Nephron progenitor cell (in vitro differentiated cells): ENCODE measurements at regions not wholly inside any gene's neighbourhood (a gene's known extent, or its start where the extent isn't known, plus 50 kb on each side); places are given as distances from the start of the nearest gene placed in this dataset.
A peak's percentile ranks its signal among the peaks of the same experiment; 100 is the strongest.

Experiments used
- DNase-seq: peaks from one replicate; pipeline ENCODE4 v3.0.0; 2021
- H3K27ac Mint-ChIP-seq: 2 replicates; pipeline ENCODE4 v1.8.0; 2021; ENCODE audit warnings: mild to moderate bottlenecking, moderate library complexity, mixed read lengths
- H3K27me3 Mint-ChIP-seq: 2 replicates; pipeline ENCODE4 v1.8.0; 2021; ENCODE audit warnings: mild to moderate bottlenecking, low read depth, mixed read lengths; ENCODE audit not compliant: poor library complexity
- H3K36me3 Mint-ChIP-seq: 2 replicates; pipeline ENCODE4 v1.8.0; 2021; ENCODE audit warnings: low read depth, mixed read lengths
- H3K4me1 Mint-ChIP-seq: 2 replicates; pipeline ENCODE4 v1.8.0; 2021; ENCODE audit warnings: mixed read lengths
- H3K4me3 Mint-ChIP-seq: 2 replicates; pipeline ENCODE4 v1.8.0; 2021; ENCODE audit warnings: mild to moderate bottlenecking, moderate library complexity, mixed read lengths
- H3K9me3 Mint-ChIP-seq: 2 replicates; pipeline ENCODE4 v1.8.0; 2021; ENCODE audit warnings: mild to moderate bottlenecking, moderate library complexity, mixed read lengths
- CTCF ChIP-seq: fragments of 200-600 bp; sonication (generic); IDR thresholded peaks from 2 replicates; pipeline ENCODE4 v1.5.0; 2021; ENCODE audit warnings: antibody characterized with exemption

DNA sequence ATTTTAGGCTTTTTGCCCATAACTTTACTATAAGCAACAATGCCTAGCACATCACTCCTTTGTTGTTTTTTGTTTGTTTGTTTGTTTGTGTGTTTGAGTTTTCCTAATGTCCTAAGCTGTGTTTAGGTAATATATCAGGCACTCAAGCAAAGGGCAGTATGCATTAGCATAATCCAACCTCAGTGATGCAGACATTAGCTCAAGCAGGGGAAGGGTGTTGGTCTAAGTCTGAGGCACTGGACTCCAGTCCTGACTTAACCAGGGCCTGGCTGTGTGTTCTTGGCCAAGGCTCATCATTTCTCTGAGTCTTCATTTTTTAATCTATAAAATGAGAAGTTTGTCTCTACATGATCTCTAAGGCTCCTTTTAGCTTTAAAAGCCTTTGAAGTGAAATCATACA, 65.9 kb upstream of the RFC3 start:
- Mint-ChIP-seq H3K9me3 (no peaks in the 10 kb centered on the region), H3K4me1 (peaks cover 14% of the 10 kb centered on the region), H3K36me3 (no peaks in the 10 kb centered on the region), H3K4me3 (no peak overlapping the region), H3K27ac (no peak overlapping the region), H3K27me3 (peaks cover 13% of the 10 kb centered on the region)
- no peak for TF ChIP-seq CTCF
- DNase-seq: no peak

DNA sequence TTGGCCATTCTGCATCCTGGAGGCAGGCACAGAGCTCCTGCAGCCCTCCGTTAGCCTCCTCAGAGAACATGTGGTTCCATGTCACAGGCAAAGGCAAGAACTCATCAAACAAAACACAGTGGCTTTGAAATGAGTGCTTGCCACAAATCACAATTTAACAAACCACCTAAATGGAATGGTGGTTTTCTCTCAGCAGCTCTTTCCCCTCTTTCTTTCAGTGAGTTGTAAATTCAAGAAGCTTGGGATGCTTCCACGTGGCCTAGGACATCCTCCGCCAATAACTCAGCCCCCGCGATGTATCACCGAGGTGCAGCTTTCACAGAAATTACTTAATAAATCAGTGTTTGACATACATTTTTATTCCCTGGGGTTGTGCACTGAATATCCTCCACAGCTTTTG, 65.4 kb upstream of the RFC3 start:
- Mint-ChIP-seq H3K27ac (no peak overlapping the region), H3K4me3 (no peak overlapping the region), H3K4me1 (peaks cover 14% of the 10 kb centered on the region), H3K9me3 (no peaks in the 10 kb centered on the region), H3K36me3 (no peaks in the 10 kb centered on the region), H3K27me3 (peaks cover 11% of the 10 kb centered on the region)
- no peak for DNase-seq
- TF ChIP-seq CTCF: no peak

DNA sequence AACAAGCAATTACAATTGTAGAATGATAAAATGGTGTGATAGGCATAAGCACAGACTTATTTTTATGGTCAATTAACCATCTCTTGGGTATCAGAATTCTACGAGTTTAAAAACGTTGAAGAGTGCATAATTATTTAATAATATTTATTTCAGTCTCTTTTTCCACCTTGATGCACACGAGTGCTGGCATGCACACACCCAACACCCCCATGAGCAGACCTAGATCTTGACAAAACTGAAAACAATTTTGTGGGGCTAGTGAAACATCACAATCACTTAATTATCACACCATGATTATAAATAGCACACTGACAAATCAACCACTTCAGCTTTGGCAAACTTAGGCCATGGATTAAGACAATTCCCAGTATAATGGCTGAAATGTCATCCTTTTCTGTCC, 61.0 kb upstream of the RFC3 start:
- Mint-ChIP-seq H3K9me3 (peaks cover 3% of the 10 kb centered on the region), H3K4me3 (no peak overlapping the region), H3K27me3 (peaks cover 5% of the 10 kb centered on the region), H3K4me1 (peaks cover 21% of the 10 kb centered on the region), H3K27ac (no peak overlapping the region), H3K36me3 (no peaks in the 10 kb centered on the region)
- no peak for TF ChIP-seq CTCF
- DNase-seq: no peak

GRCh38 chr13:33757713-33758112, 60.2 kb upstream of the RFC3 start:
- H3K4me1 Mint-ChIP-seq: peaks cover 23% of the 10 kb centered on the region
- no peaks in the 10 kb centered on the region for H3K36me3 Mint-ChIP-seq
- DNase-seq: no peak
- H3K4me3 Mint-ChIP-seq: no peak overlapping the region
- H3K9me3 Mint-ChIP-seq: peaks cover 3% of the 10 kb centered on the region
- no peak overlapping the region for H3K27ac Mint-ChIP-seq
- no peak for TF ChIP-seq CTCF
- H3K27me3 Mint-ChIP-seq: peaks cover 5% of the 10 kb centered on the region

GRCh38 chr13:33758113-33758512, 59.8 kb upstream of the RFC3 start:
- Mint-ChIP-seq H3K4me3 (no peak overlapping the region), H3K4me1 (peaks cover 23% of the 10 kb centered on the region), H3K36me3 (no peaks in the 10 kb centered on the region), H3K27me3 (peaks cover 3% of the 10 kb centered on the region), H3K27ac (no peak overlapping the region), H3K9me3 (peaks cover 3% of the 10 kb centered on the region)
- TF ChIP-seq CTCF: no peak
- DNase-seq: no peak

DNA sequence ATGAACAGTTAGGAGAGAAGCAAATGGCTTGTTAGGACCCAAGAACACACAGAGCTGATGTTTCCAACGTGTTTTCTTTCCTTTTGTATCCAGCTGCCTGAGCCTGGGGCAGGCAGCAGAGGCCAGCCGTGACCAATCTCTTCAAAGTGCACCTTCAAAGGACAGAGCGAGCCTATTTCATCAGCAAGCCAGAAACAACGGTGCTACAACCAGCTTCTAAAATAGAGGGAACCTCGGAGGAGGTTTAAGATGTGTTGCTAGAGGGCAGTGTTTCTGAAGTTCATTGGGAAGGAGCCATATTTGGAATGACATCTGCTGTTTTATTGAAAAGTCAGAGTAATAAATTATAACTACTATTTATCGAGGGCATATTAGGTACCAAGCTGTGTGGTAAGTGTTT, 56.2 kb upstream of the RFC3 start:
- no peaks in the 10 kb centered on the region for H3K27me3 Mint-ChIP-seq
- peak overlapping the region; percentile 99 for H3K27ac Mint-ChIP-seq
- H3K4me3 Mint-ChIP-seq: no peak overlapping the region
- TF ChIP-seq CTCF: peak; percentile 12
- no peaks in the 10 kb centered on the region for H3K36me3 Mint-ChIP-seq
- H3K9me3 Mint-ChIP-seq: peaks cover 3% of the 10 kb centered on the region
- DNase-seq: peak; percentile 13
- H3K4me1 Mint-ChIP-seq: peaks cover 9% of the 10 kb centered on the region
